ENCODE measurements at regions not wholly inside any gene's neighbourhood (a gene's known extent, or its start where the extent isn't known, plus 50 kb on each side); places are given as distances from the start of the nearest gene placed in this dataset.

DNA sequence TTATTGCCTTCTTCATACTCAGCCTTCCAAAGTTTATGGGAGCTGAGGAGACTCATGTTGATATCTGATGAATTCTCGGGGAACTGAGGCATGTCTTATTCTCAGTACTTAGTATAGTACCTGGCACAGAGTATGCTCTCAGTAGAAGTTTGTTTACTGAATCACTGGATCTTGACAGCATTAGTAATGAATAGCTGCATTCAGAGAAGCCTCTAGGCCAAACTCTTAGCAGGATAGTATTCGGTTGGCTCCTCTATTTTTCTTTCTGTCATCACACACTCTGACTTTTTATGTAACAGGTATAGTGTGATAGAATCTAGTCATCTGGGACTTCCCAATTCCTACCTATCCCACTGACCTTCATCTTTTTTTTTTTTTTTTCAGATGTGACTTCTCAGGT is 566.4 kb upstream of the MAN1A1 start (continued):
- TF ChIP-seq, protein P1, sequence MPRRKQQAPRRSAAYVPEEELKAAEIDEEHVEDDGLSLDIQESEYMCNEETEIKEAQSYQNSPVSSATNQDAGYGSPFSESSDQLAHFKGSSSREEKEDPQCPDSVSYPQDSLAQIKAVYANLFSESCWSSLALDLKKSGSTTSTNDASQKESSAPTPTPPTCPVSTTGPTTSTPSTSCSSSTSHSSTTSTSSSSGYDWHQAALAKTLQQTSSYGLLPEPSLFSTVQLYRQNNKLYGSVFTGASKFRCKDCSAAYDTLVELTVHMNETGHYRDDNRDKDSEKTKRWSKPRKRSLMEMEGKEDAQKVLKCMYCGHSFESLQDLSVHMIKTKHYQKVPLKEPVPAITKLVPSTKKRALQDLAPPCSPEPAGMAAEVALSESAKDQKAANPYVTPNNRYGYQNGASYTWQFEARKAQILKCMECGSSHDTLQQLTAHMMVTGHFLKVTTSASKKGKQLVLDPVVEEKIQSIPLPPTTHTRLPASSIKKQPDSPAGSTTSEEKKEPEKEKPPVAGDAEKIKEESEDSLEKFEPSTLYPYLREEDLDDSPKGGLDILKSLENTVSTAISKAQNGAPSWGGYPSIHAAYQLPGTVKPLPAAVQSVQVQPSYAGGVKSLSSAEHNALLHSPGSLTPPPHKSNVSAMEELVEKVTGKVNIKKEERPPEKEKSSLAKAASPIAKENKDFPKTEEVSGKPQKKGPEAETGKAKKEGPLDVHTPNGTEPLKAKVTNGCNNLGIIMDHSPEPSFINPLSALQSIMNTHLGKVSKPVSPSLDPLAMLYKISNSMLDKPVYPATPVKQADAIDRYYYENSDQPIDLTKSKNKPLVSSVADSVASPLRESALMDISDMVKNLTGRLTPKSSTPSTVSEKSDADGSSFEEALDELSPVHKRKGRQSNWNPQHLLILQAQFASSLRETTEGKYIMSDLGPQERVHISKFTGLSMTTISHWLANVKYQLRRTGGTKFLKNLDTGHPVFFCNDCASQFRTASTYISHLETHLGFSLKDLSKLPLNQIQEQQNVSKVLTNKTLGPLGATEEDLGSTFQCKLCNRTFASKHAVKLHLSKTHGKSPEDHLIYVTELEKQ (tag by site-specific recombination; IDR thresholded peaks at IDR 0.05; ENCODE audit: borderline replicate concordance): no peak

DNA sequence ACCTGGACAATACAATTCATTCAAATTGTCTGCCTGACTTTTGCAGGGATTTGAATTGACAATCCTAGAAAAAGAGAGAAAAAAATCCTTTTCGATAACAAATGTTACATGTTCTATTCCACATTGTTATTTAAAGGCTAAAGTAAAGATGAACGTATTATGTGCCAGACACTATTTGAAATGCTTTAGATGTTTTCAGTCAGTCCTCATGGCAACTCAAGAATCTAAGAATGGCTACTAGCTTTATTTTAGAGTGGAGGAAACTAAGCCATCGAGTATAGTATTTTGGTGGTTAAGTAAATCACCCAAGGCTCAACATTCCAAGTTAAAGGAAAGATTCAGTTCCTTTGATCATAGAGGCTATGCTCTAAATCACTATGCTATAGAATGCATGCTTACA is 558.6 kb upstream of the MAN1A1 start:
- Histone ChIP-seq H3K27ac (ENCODE audit: extremely low read depth, low read depth, low read length) (no peak overlapping the region), H3K4me1 (ENCODE audit: control insufficient read depth, insufficient read depth, low read length) (no peaks in the 10 kb centered on the region), H3K36me3 (ENCODE audit: control insufficient read depth in 2 of 2, insufficient read depth in 1 of 2, low read length in 2 of 2) (no peaks in the 10 kb centered on the region), H3K4me3 (ENCODE audit: low read depth, low read length) (no peak overlapping the region), H3K9me3 (ENCODE audit: control insufficient read depth, insufficient read depth, low read depth, low read length) (no peaks in the 10 kb centered on the region)
- no peak for TF ChIP-seq ZNF830 (tag by site-specific recombination; IDR thresholded peaks at IDR 0.05; ENCODE audit: low read depth)
- TF ChIP-seq ZNF530 (tag by site-specific recombination; IDR thresholded peaks at IDR 0.05; ENCODE audit: low read depth): no peak
- TF ChIP-seq ZNF558 (tag by site-specific recombination; IDR thresholded peaks at IDR 0.05): no peak
- TF ChIP-seq ZNF561 (tag by site-specific recombination; IDR thresholded peaks at IDR 0.05; ENCODE audit: borderline replicate concordance): no peak
- no peak for TF ChIP-seq ZNF660 (tag by site-specific recombination; IDR thresholded peaks at IDR 0.05)
- no peak for TF ChIP-seq ZNF777 (tag by site-specific recombination; IDR thresholded peaks at IDR 0.05; ENCODE audit: borderline replicate concordance)
- TF ChIP-seq ZSCAN23 (tag by site-specific recombination; IDR thresholded peaks at IDR 0.05): no peak
- no peak for TF ChIP-seq ZNF138 (tag by site-specific recombination; IDR thresholded peaks at IDR 0.05; ENCODE audit: borderline replicate concordance)
- TF ChIP-seq ZNF560 (tag by site-specific recombination; IDR thresholded peaks at IDR 0.05; ENCODE audit: borderline replicate concordance): no peak
- TF ChIP-seq, protein P2, sequence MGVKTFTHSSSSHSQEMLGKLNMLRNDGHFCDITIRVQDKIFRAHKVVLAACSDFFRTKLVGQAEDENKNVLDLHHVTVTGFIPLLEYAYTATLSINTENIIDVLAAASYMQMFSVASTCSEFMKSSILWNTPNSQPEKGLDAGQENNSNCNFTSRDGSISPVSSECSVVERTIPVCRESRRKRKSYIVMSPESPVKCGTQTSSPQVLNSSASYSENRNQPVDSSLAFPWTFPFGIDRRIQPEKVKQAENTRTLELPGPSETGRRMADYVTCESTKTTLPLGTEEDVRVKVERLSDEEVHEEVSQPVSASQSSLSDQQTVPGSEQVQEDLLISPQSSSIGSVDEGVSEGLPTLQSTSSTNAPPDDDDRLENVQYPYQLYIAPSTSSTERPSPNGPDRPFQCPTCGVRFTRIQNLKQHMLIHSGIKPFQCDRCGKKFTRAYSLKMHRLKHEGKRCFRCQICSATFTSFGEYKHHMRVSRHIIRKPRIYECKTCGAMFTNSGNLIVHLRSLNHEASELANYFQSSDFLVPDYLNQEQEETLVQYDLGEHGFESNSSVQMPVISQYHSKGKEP (tag by site-specific recombination; IDR thresholded peaks at IDR 0.05): no peak
- TF ChIP-seq ZBTB21 (tag by site-specific recombination; IDR thresholded peaks at IDR 0.05): no peak
- TF ChIP-seq, protein P3, sequence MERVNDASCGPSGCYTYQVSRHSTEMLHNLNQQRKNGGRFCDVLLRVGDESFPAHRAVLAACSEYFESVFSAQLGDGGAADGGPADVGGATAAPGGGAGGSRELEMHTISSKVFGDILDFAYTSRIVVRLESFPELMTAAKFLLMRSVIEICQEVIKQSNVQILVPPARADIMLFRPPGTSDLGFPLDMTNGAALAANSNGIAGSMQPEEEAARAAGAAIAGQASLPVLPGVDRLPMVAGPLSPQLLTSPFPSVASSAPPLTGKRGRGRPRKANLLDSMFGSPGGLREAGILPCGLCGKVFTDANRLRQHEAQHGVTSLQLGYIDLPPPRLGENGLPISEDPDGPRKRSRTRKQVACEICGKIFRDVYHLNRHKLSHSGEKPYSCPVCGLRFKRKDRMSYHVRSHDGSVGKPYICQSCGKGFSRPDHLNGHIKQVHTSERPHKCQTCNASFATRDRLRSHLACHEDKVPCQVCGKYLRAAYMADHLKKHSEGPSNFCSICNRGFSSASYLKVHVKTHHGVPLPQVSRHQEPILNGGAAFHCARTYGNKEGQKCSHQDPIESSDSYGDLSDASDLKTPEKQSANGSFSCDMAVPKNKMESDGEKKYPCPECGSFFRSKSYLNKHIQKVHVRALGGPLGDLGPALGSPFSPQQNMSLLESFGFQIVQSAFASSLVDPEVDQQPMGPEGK (tag by site-specific recombination; IDR thresholded peaks at IDR 0.05): no peak
- no peak for TF ChIP-seq GLI4 (tag by site-specific recombination; IDR thresholded peaks at IDR 0.05)
- TF ChIP-seq ZNF341 (tag by site-specific recombination; IDR thresholded peaks at IDR 0.05; ENCODE audit: low read depth): no peak
- no peak for TF ChIP-seq ZNF623 (tag by site-specific recombination; IDR thresholded peaks at IDR 0.05)
- no peak for TF ChIP-seq WT1 (tag by site-specific recombination; IDR thresholded peaks at IDR 0.05)
- no peak for TF ChIP-seq ZFP69B (tag by site-specific recombination; IDR thresholded peaks at IDR 0.05)
- TF ChIP-seq ZNF292 (tag by site-specific recombination; IDR thresholded peaks at IDR 0.05; ENCODE audit: borderline replicate concordance, low read depth): no peak
- TF ChIP-seq, protein P4, sequence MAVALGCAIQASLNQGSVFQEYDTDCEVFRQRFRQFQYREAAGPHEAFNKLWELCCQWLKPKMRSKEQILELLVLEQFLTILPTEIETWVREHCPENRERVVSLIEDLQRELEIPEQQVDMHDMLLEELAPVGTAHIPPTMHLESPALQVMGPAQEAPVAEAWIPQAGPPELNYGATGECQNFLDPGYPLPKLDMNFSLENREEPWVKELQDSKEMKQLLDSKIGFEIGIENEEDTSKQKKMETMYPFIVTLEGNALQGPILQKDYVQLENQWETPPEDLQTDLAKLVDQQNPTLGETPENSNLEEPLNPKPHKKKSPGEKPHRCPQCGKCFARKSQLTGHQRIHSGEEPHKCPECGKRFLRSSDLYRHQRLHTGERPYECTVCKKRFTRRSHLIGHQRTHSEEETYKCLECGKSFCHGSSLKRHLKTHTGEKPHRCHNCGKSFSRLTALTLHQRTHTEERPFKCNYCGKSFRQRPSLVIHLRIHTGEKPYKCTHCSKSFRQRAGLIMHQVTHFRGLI (tag by site-specific recombination; IDR thresholded peaks at IDR 0.05): no peak
- CTCF ChIA-PET: no interaction called here
- POLR2A ChIA-PET: no interaction called here

Data from HEK293 (cell line).